OCI-LY7 (cell line): ENCODE measurements at regions not wholly inside any gene's neighbourhood (a gene's known extent, or its start where the extent isn't known, plus 50 kb on each side); places are given as distances from the start of the nearest gene placed in this dataset.

Source experiments
- BruUV-seq: library from RNA; stranded (reverse); fragments of 400-500 nt; replicated peaks from 2 replicates; lab custom pipeline; 2021; lab: Mats Ljungman, UMichigan
- CTCF ChIA-PET: fragments of 300-600 bp; sonication (Branson Sonifier 250); formaldehyde crosslinking; loops from one replicate; lab custom pipeline; 2022; ENCODE audit warnings: antibody characterized with exemption; ENCODE audit not compliant: unreplicated experiment; lab: Charles Lee
- POLR2A ChIA-PET: fragments of 300-600 bp; sonication (Branson Sonifier 250); formaldehyde crosslinking; loops from one replicate; lab custom pipeline; 2022; ENCODE audit warnings: antibody characterized with exemption; lab: Charles Lee
- DNase-seq: peaks from one replicate; pipeline ENCODE4 v3.0.0-alpha.2; 2015; ENCODE audit warnings: low spot score
- H2AFZ ChIP-seq: fragments of 200-600 bp; sonication (generic), shearing (Covaris generic); 2 replicates; pipeline ENCODE4 v1.6.1; 2014; ENCODE audit warnings: mild to moderate bottlenecking, antibody characterized with exemption, low read length, moderate library complexity
- H3K27ac ChIP-seq: fragments of 200-600 bp; sonication (generic); 2 replicates; pipeline ENCODE4 v1.5.1; 2014; ENCODE audit warnings: mixed run types, low read depth, mild to moderate bottlenecking, moderate library complexity, low read length, inconsistent platforms; ENCODE audit not compliant: poor library complexity, severe bottlenecking
- H3K36me3 ChIP-seq: fragments of 200-600 bp; sonication (generic); 2 replicates; pipeline ENCODE4 v1.6.1; 2014; ENCODE audit warnings: mild to moderate bottlenecking, antibody characterized with exemption, low read length, moderate library complexity, mixed read lengths; ENCODE audit not compliant: insufficient read depth
- H3K4me1 ChIP-seq: fragments of 200-600 bp; sonication (generic); 2 replicates; pipeline ENCODE4 v1.5.1; 2014; ENCODE audit warnings: mild to moderate bottlenecking, low read length; ENCODE audit not compliant: insufficient read depth, poor library complexity, severe bottlenecking
- H3K4me2 ChIP-seq: fragments of 200-600 bp; sonication (generic); 2 replicates; pipeline ENCODE4 v1.6.1; 2014; ENCODE audit warnings: mild to moderate bottlenecking, low read length
- H3K4me3 ChIP-seq: fragments of 200-600 bp; sonication (generic); 2 replicates; pipeline ENCODE4 v1.5.1; 2014; ENCODE audit warnings: mild to moderate bottlenecking, low read depth, low read length; ENCODE audit not compliant: poor library complexity, severe bottlenecking
- H3K79me2 ChIP-seq: fragments of 200-600 bp; sonication (generic); 2 replicates; pipeline ENCODE4 v1.6.1; 2016; ENCODE audit warnings: low read depth, mild to moderate bottlenecking, low read length, moderate library complexity, mixed read lengths; ENCODE audit not compliant: insufficient read depth
- H3K9me2 ChIP-seq: fragments of 200-600 bp; sonication (generic); 2 replicates; pipeline ENCODE4 v1.6.1; 2016; ENCODE audit warnings: mild to moderate bottlenecking, low read length, mixed read lengths; ENCODE audit not compliant: insufficient read depth
- H3K9me3 ChIP-seq: fragments of 200-600 bp; sonication (generic); 2 replicates; pipeline ENCODE4 v1.6.1; 2014; ENCODE audit warnings: mild to moderate bottlenecking, mixed run types, low read length, mixed read lengths
- H4K20me1 ChIP-seq: fragments of 200-600 bp; sonication (generic); 2 replicates; pipeline ENCODE4 v1.6.1; 2014; ENCODE audit warnings: mild to moderate bottlenecking, antibody characterized with exemption, low read length, moderate library complexity, mixed read lengths; ENCODE audit not compliant: insufficient read depth
- EZH2phosphoT487 ChIP-seq: fragments of 200-600 bp; sonication (generic); IDR thresholded peaks from 2 replicates; pipeline ENCODE4 v1.6.1; 2018; ENCODE audit warnings: low read depth, borderline replicate concordance, mild to moderate bottlenecking, mixed run types, antibody characterized with exemption, low read length, moderate library complexity, mixed read lengths
- intact Hi-C: fragments of 100-400 bp; cut with micrococcal nuclease; formaldehyde crosslinking; loops from one replicate; pipeline ENCODE4 v1.10.0; 2022; ENCODE audit not compliant: unreplicated experiment
- TF ChIP-seq, protein P1 (sequence below): fragments of 200-600 bp; sonication (generic); conservative IDR thresholded peaks from 2 replicates; pipeline ENCODE4 v1.5.1; 2014; ENCODE audit warnings: mild to moderate bottlenecking, antibody characterized with exemption, low read length, moderate library complexity, mixed read lengths

GRCh38 chr3:72516361-72516760, 331.9 kb downstream of the SHQ1 start:
- POLR2A ChIA-PET: interaction anchor here (0.9 kb wide), 1 partner anchor 10 kb away, joined by 4 read pairs; no protein-coding TSS in a partner anchor
- CTCF ChIA-PET: no interaction called here
- Histone ChIP-seq H3K4me1 (no peaks in the 10 kb centered on the region), H2AFZ (no peak overlapping the region), H3K4me3 (no peak overlapping the region), H3K36me3 (no peaks in the 10 kb centered on the region), H3K9me3 (no peaks in the 10 kb centered on the region), H3K27ac (no peak overlapping the region), H3K4me2 (no peak overlapping the region), H4K20me1 (no peaks in the 10 kb centered on the region), H3K79me2 (no peaks in the 10 kb centered on the region), H3K9me2 (no peaks in the 10 kb centered on the region)
- intact Hi-C loops: no loop called here
- TF ChIP-seq, protein P1, sequence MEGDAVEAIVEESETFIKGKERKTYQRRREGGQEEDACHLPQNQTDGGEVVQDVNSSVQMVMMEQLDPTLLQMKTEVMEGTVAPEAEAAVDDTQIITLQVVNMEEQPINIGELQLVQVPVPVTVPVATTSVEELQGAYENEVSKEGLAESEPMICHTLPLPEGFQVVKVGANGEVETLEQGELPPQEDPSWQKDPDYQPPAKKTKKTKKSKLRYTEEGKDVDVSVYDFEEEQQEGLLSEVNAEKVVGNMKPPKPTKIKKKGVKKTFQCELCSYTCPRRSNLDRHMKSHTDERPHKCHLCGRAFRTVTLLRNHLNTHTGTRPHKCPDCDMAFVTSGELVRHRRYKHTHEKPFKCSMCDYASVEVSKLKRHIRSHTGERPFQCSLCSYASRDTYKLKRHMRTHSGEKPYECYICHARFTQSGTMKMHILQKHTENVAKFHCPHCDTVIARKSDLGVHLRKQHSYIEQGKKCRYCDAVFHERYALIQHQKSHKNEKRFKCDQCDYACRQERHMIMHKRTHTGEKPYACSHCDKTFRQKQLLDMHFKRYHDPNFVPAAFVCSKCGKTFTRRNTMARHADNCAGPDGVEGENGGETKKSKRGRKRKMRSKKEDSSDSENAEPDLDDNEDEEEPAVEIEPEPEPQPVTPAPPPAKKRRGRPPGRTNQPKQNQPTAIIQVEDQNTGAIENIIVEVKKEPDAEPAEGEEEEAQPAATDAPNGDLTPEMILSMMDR: no peak
- no peak for TF ChIP-seq EZH2phosphoT487
- DNase-seq: no peak
- BruUV-seq: no TSS peak

GRCh38 chr3:72515941-72516340, 332.3 kb downstream of the SHQ1 start:
- intact Hi-C loops: no loop called here
- Histone ChIP-seq H3K4me3 (no peak overlapping the region), H3K27ac (no peak overlapping the region), H3K4me1 (no peaks in the 10 kb centered on the region), H3K4me2 (no peak overlapping the region), H3K36me3 (no peaks in the 10 kb centered on the region), H3K79me2 (no peaks in the 10 kb centered on the region), H3K9me3 (no peaks in the 10 kb centered on the region), H2AFZ (no peak overlapping the region), H4K20me1 (no peaks in the 10 kb centered on the region), H3K9me2 (no peaks in the 10 kb centered on the region)
- ChIA-PET CTCF (no interaction called here), POLR2A (interaction anchor here (0.9 kb wide), 1 partner anchor 10 kb away, joined by 4 read pairs; no protein-coding TSS in a partner anchor)
- TF ChIP-seq EZH2phosphoT487: no peak
- TF ChIP-seq, protein P1: no peak
- no peak for DNase-seq
- BruUV-seq: no TSS peak

GRCh38 chr3:72515281-72515680, 333.0 kb downstream of the SHQ1 start:
- H3K4me2 ChIP-seq: no peak overlapping the region
- BruUV-seq: no TSS peak
- no peaks in the 10 kb centered on the region for H3K9me3 ChIP-seq
- no peak overlapping the region for H3K27ac ChIP-seq
- no peak overlapping the region for H3K4me3 ChIP-seq
- ChIA-PET CTCF (interaction anchor here (0.6 kb wide), 1 partner anchor 141 kb away, joined by 5 read pairs; no protein-coding TSS in a partner anchor), POLR2A (no interaction called here)
- DNase-seq: no peak
- no peaks in the 10 kb centered on the region for H3K36me3 ChIP-seq
- no peak for TF ChIP-seq EZH2phosphoT487
- TF ChIP-seq, protein P1: no peak
- no peak overlapping the region for H2AFZ ChIP-seq
- H4K20me1 ChIP-seq: no peaks in the 10 kb centered on the region
- intact Hi-C loops: no loop called here
- no peaks in the 10 kb centered on the region for H3K79me2 ChIP-seq
- no peaks in the 10 kb centered on the region for H3K4me1 ChIP-seq
- H3K9me2 ChIP-seq: no peaks in the 10 kb centered on the region
